Muscle layer of duodenum (tissue), 2 donors: ENCODE measurements at regions not wholly inside any gene's neighbourhood (a gene's known extent, or its start where the extent isn't known, plus 50 kb on each side); places are given as distances from the start of the nearest gene placed in this dataset.
"Not testable (repeated sequence)": the region's sequence is repeated elsewhere in the genome, so short reads cannot be mapped to it uniquely, and the experiment has no call there.

Source experiments
- H3K27ac ChIP-seq: one replicate; pipeline ENCODE4 v1.7.0; 2013; ENCODE audit warnings: mild to moderate bottlenecking, low read length
- H3K27me3 ChIP-seq: one replicate; pipeline ENCODE4 v1.7.0; 2013; ENCODE audit warnings: low read depth, mild to moderate bottlenecking, control low read depth, low read length
- H3K36me3 ChIP-seq, 2 donors: one replicate each; pipeline ENCODE4 v1.7.0; 2013; ENCODE audit warnings: low read length in 2 of 2, control low read depth in 1 of 2, mild to moderate bottlenecking in 1 of 2; ENCODE audit not compliant: insufficient read depth in 2 of 2, control insufficient read depth in 1 of 2
- H3K4me1 ChIP-seq, 2 donors: one replicate each; pipeline ENCODE4 v1.7.0; 2013; ENCODE audit warnings: low read length in 2 of 2, mild to moderate bottlenecking in 2 of 2, control low read depth in 1 of 2, moderate library complexity in 1 of 2; ENCODE audit not compliant: insufficient read depth in 2 of 2, control insufficient read depth in 1 of 2
- H3K4me3 ChIP-seq, 2 donors: one replicate each; pipeline ENCODE4 v1.7.0; 2013; ENCODE audit warnings: low read length in 2 of 2, low read depth in 1 of 2, mild to moderate bottlenecking in 1 of 2
- H3K9me3 ChIP-seq, 2 donors: one replicate each; pipeline ENCODE4 v1.7.0; 2013; ENCODE audit warnings: low read length in 2 of 2, control low read depth in 1 of 2, mild to moderate bottlenecking in 1 of 2; ENCODE audit not compliant: control insufficient read depth in 1 of 2
- donor health status: healthy.

- H3K27me3 ChIP-seq = no peaks in the 10 kb centered on the region
These were observed 535.4 kb downstream of the RPS29 start for GRCh38 chr14:49050822-49051221.

GRCh38 chr14:49049711-49050110, 536.5 kb downstream of the RPS29 start:
- H3K36me3 ChIP-seq = no peaks in the 10 kb centered on the region
- H3K9me3 ChIP-seq = no peaks in the 10 kb centered on the region
- no peaks in the 10 kb centered on the region for H3K27me3 ChIP-seq
- no peak overlapping the region for H3K27ac ChIP-seq
- H3K4me3 ChIP-seq = no peak overlapping the region
- peaks cover 0 to 15% of the 10 kb centered on the region in 2 donors for H3K4me1 ChIP-seq

More at GRCh38 chr14:49050822-49051221, 535.4 kb downstream of the RPS29 start:
- Histone ChIP-seq H3K4me3 (no peak overlapping the region), H3K4me1 (peaks cover 0 to 15% of the 10 kb centered on the region in 2 donors), H3K36me3 (no peaks in the 10 kb centered on the region), H3K27ac (no peak overlapping the region), H3K9me3 (no peaks in the 10 kb centered on the region)

- no peaks in the 10 kb centered on the region for H3K36me3 ChIP-seq
- H3K27me3 ChIP-seq = no peaks in the 10 kb centered on the region
- no peak overlapping the region for H3K4me3 ChIP-seq
- no peak overlapping the region for H3K27ac ChIP-seq
- no peaks in the 10 kb centered on the region for H3K9me3 ChIP-seq
- H3K4me1 ChIP-seq = no peaks in the 10 kb centered on the region
These were observed 541.2 kb downstream of the RPS29 start for GRCh38 chr14:49044981-49045380.

GRCh38 chr14:49036984-49037516, 549.1 kb downstream of the RPS29 start:
- Histone ChIP-seq H3K27ac (no peak overlapping the region), H3K4me3 (no peak overlapping the region), H3K36me3 (no peaks in the 10 kb centered on the region), H3K27me3 (no peaks in the 10 kb centered on the region), H3K4me1 (no peaks in the 10 kb centered on the region), H3K9me3 (no peaks in the 10 kb centered on the region)

GRCh38 chr14:49036266-49036665, 549.9 kb downstream of the RPS29 start:
- Histone ChIP-seq H3K9me3 (no peaks in the 10 kb centered on the region), H3K4me1 (no peaks in the 10 kb centered on the region), H3K36me3 (no peaks in the 10 kb centered on the region), H3K27me3 (no peaks in the 10 kb centered on the region), H3K4me3 (no peak overlapping the region), H3K27ac (no peak overlapping the region)

GRCh38 chr14:49033131-49033530, 553.0 kb downstream of the RPS29 start:
- Histone ChIP-seq H3K9me3 (no peaks in the 10 kb centered on the region), H3K36me3 (no peaks in the 10 kb centered on the region), H3K27me3 (no peaks in the 10 kb centered on the region), H3K27ac (no peak overlapping the region), H3K4me3 (no peak overlapping the region), H3K4me1 (no peaks in the 10 kb centered on the region)

- H3K27ac ChIP-seq, H3K4me1 ChIP-seq, H3K36me3 ChIP-seq, H3K27me3 ChIP-seq, H3K4me3 ChIP-seq, H3K9me3 ChIP-seq: not testable (repeated sequence)
These were observed 554.5 kb downstream of the RPS29 start for GRCh38 chr14:49031710-49032109.

GRCh38 chr14:49019467-49020115, 566.6 kb downstream of the RPS29 start:
- Histone ChIP-seq H3K9me3 (no peaks in the 10 kb centered on the region), H3K4me3 (no peak overlapping the region), H3K27me3 (no peaks in the 10 kb centered on the region), H3K36me3 (no peaks in the 10 kb centered on the region), H3K27ac (no peak overlapping the region), H3K4me1 (no peaks in the 10 kb centered on the region)

- H3K4me3 ChIP-seq = no peak overlapping the region
- no peaks in the 10 kb centered on the region for H3K36me3 ChIP-seq
- H3K27me3 ChIP-seq = no peaks in the 10 kb centered on the region
- no peaks in the 10 kb centered on the region for H3K4me1 ChIP-seq
- H3K9me3 ChIP-seq = no peaks in the 10 kb centered on the region
- H3K27ac ChIP-seq = no peak overlapping the region
These were observed 568.7 kb downstream of the RPS29 start for GRCh38 chr14:49017447-49017846.

GRCh38 chr14:49016381-49016780, 569.8 kb downstream of the RPS29 start:
- Histone ChIP-seq H3K27me3 (no peaks in the 10 kb centered on the region), H3K4me3 (no peak overlapping the region), H3K4me1 (no peaks in the 10 kb centered on the region), H3K9me3 (no peaks in the 10 kb centered on the region), H3K36me3 (no peaks in the 10 kb centered on the region), H3K27ac (no peak overlapping the region)

GRCh38 chr14:49014476-49014875, 571.7 kb downstream of the RPS29 start:
- Histone ChIP-seq H3K36me3 (no peaks in the 10 kb centered on the region), H3K9me3 (no peaks in the 10 kb centered on the region), H3K27me3 (no peaks in the 10 kb centered on the region), H3K27ac (no peak overlapping the region), H3K4me3 (no peak overlapping the region), H3K4me1 (no peaks in the 10 kb centered on the region)

- Histone ChIP-seq H3K4me3 (no peak overlapping the region), H3K4me1 (no peaks in the 10 kb centered on the region), H3K27me3 (no peaks in the 10 kb centered on the region), H3K36me3 (no peaks in the 10 kb centered on the region), H3K9me3 (no peaks in the 10 kb centered on the region), H3K27ac (no peak overlapping the region)
These were observed 577.8 kb downstream of the RPS29 start for GRCh38 chr14:49008363-49008762.
